Osteoblast (primary cell): ENCODE measurements at regions not wholly inside any gene's neighbourhood (a gene's known extent, or its start where the extent isn't known, plus 50 kb on each side); places are given as distances from the start of the nearest gene placed in this dataset.
"Not testable (repeated sequence)": the region's sequence is repeated elsewhere in the genome, so short reads cannot be mapped to it uniquely, and the experiment has no call there.

Experiments
- DNase-seq: peaks from one replicate; pipeline ENCODE4 v3.0.0; 2011; ENCODE audit warnings: low spot score, mixed read lengths; ENCODE audit not compliant: insufficient read length; ENCODE audit errors: missing footprints
- H2AFZ ChIP-seq: 2 replicates; pipeline ENCODE4 v1.6.0; 2011; ENCODE audit warnings: mild to moderate bottlenecking, low read length
- H3K27ac ChIP-seq: 2 replicates; pipeline ENCODE4 v1.5.1; 2011; ENCODE audit warnings: mild to moderate bottlenecking, low read depth, low read length, moderate library complexity
- H3K27me3 ChIP-seq: 2 replicates; pipeline ENCODE4 v1.6.0; 2012; ENCODE audit warnings: mild to moderate bottlenecking, control low read depth, inconsistent platforms, low read length, moderate library complexity; ENCODE audit not compliant: insufficient read depth
- H3K36me3 ChIP-seq: 2 replicates; pipeline ENCODE4 v1.5.1; 2011; ENCODE audit warnings: mild to moderate bottlenecking, low read length, control low read depth, moderate library complexity; ENCODE audit not compliant: insufficient read depth
- H3K4me1 ChIP-seq: 2 replicates; pipeline ENCODE4 v1.5.1; 2011; ENCODE audit warnings: mild to moderate bottlenecking, low read length, control low read depth, moderate library complexity; ENCODE audit not compliant: insufficient read depth
- H3K4me2 ChIP-seq: 2 replicates; pipeline ENCODE4 v1.6.0; 2011; ENCODE audit warnings: mild to moderate bottlenecking, low read length; ENCODE audit not compliant: insufficient read depth
- H3K4me3 ChIP-seq: fragments of 200-600 bp; sonication (generic); 3 replicates; pipeline ENCODE4 v1.5.1; 2012; ENCODE audit warnings: mild to moderate bottlenecking, low read length, inconsistent platforms; ENCODE audit not compliant: insufficient read depth
- H3K79me2 ChIP-seq: 2 replicates; pipeline ENCODE4 v1.6.0; 2012; ENCODE audit warnings: mild to moderate bottlenecking, low read length, control low read depth, inconsistent platforms; ENCODE audit not compliant: insufficient read depth
- H3K9me3 ChIP-seq: 2 replicates; pipeline ENCODE4 v1.5.1; 2011; ENCODE audit warnings: low read depth, low read length, control low read depth
- H4K20me1 ChIP-seq: 2 replicates; pipeline ENCODE4 v1.6.0; 2012; ENCODE audit warnings: mild to moderate bottlenecking, low read length, control low read depth; ENCODE audit not compliant: insufficient read depth
- TF ChIP-seq, protein P1 (sequence below): IDR thresholded peaks from 2 replicates; pipeline ENCODE4 v1.5.1; 2011; ENCODE audit warnings: mild to moderate bottlenecking, low read depth, low read length, moderate library complexity; ENCODE audit errors: extremely low read depth

DNA sequence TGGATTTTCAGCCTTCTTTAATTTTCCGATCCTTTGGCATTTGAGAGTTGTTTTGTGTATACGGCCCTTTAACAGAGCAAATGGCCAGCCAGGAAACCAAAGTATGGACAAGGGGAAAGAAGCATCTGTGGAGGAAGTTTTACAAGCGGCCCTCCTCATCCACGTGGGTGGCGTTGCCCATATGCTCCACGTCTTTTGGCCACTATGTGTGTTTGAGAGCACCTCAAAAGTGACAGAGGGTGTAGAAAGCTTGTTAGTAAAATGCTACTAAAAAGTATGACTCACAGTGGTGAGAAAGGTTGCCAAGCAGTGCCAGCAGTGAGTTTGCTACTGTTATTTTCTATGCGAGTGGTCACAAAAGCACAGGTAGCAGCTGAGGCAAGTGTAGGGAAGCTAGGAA, 451.8 kb upstream of the NPAP1 start:
- DNase-seq: no peak
- H3K4me1 ChIP-seq: no peaks in the 10 kb centered on the region
- H3K27me3 ChIP-seq: no peaks in the 10 kb centered on the region
- no peaks in the 10 kb centered on the region for H3K36me3 ChIP-seq
- TF ChIP-seq, protein P1, sequence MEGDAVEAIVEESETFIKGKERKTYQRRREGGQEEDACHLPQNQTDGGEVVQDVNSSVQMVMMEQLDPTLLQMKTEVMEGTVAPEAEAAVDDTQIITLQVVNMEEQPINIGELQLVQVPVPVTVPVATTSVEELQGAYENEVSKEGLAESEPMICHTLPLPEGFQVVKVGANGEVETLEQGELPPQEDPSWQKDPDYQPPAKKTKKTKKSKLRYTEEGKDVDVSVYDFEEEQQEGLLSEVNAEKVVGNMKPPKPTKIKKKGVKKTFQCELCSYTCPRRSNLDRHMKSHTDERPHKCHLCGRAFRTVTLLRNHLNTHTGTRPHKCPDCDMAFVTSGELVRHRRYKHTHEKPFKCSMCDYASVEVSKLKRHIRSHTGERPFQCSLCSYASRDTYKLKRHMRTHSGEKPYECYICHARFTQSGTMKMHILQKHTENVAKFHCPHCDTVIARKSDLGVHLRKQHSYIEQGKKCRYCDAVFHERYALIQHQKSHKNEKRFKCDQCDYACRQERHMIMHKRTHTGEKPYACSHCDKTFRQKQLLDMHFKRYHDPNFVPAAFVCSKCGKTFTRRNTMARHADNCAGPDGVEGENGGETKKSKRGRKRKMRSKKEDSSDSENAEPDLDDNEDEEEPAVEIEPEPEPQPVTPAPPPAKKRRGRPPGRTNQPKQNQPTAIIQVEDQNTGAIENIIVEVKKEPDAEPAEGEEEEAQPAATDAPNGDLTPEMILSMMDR: no peak
- no peaks in the 10 kb centered on the region for H3K9me3 ChIP-seq
- H4K20me1 ChIP-seq: no peaks in the 10 kb centered on the region
- H3K4me2 ChIP-seq: no peak overlapping the region
- no peak overlapping the region for H3K27ac ChIP-seq
- no peak overlapping the region for H2AFZ ChIP-seq
- H3K79me2 ChIP-seq: no peaks in the 10 kb centered on the region
- H3K4me3 ChIP-seq: no peak overlapping the region

DNA sequence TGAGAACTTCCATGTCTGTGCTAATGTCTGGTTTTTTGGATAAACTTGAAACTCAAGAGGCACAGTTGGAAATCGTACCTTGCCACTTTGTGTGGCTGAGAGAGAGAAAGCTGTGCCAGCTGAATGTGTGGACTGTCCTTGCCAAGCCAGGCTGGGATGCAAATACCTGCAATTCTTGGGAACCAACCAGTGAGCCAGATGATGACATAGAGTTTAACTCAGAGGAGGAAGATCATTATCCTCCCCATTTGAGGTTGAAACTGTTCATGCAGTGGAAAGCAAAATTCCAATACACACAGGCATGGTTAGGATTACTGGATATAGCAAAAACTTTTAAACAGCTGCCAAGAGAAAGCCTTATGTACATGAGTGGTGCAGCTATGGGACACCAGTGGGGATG, 451.4 kb upstream of the NPAP1 start:
- H3K4me3 ChIP-seq: no peak overlapping the region
- DNase-seq: no peak
- no peak overlapping the region for H3K27ac ChIP-seq
- TF ChIP-seq, protein P1: no peak
- H3K36me3 ChIP-seq: no peaks in the 10 kb centered on the region
- no peaks in the 10 kb centered on the region for H4K20me1 ChIP-seq
- H3K27me3 ChIP-seq: no peaks in the 10 kb centered on the region
- no peak overlapping the region for H2AFZ ChIP-seq
- H3K79me2 ChIP-seq: no peaks in the 10 kb centered on the region
- H3K4me1 ChIP-seq: no peaks in the 10 kb centered on the region
- no peaks in the 10 kb centered on the region for H3K9me3 ChIP-seq
- no peak overlapping the region for H3K4me2 ChIP-seq

GRCh38 chr15:24228922-24229321, 446.7 kb upstream of the NPAP1 start:
- H3K36me3 ChIP-seq, H2AFZ ChIP-seq, H3K4me1 ChIP-seq, H3K27ac ChIP-seq, H3K9me3 ChIP-seq, H3K27me3 ChIP-seq, H3K4me2 ChIP-seq, H3K4me3 ChIP-seq, H3K79me2 ChIP-seq, H4K20me1 ChIP-seq: not testable (repeated sequence)
- DNase-seq: peak; percentile 1

- H3K4me2 ChIP-seq, H3K27ac ChIP-seq, H2AFZ ChIP-seq, H3K4me3 ChIP-seq, H3K9me3 ChIP-seq, H3K79me2 ChIP-seq, H3K27me3 ChIP-seq, H3K36me3 ChIP-seq, H4K20me1 ChIP-seq, H3K4me1 ChIP-seq, DNase-seq: not testable (repeated sequence)
These were observed 442.4 kb upstream of the NPAP1 start for GRCh38 chr15:24233134-24233533.

- H3K79me2 ChIP-seq, H3K4me3 ChIP-seq, H3K4me2 ChIP-seq, H3K9me3 ChIP-seq, DNase-seq, H3K27ac ChIP-seq, H4K20me1 ChIP-seq, H3K27me3 ChIP-seq, H3K4me1 ChIP-seq, H2AFZ ChIP-seq, H3K36me3 ChIP-seq: not testable (repeated sequence)
These were observed 435.0 kb upstream of the NPAP1 start for GRCh38 chr15:24240580-24240979.

- H3K9me3 ChIP-seq, H3K4me1 ChIP-seq, H2AFZ ChIP-seq, H3K36me3 ChIP-seq, H3K79me2 ChIP-seq, H3K27ac ChIP-seq, H4K20me1 ChIP-seq, H3K27me3 ChIP-seq, DNase-seq, H3K4me2 ChIP-seq, H3K4me3 ChIP-seq: not testable (repeated sequence)
These were observed 416.5 kb upstream of the NPAP1 start for GRCh38 chr15:24259106-24259505.

DNA sequence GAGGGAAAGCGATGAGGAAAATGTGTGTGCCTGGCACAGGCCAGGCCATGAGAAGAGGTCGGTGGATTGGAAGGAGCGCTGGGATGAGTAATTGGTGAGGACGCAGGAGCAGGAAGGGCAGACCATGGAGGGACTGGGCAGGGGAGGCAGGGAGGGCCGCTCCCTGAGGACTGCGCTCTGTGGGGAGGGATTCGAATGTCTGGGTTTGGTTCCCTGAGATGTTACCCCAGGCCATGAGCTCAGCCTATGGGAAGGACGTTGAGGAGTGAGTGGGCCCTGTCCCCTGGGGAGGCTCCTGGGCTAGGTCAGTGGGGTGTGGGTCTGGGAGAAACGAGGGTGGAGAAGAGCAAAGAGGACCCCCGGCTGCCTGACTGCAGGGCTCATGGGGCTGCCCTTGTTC, 415.2 kb upstream of the NPAP1 start:
- H3K27ac ChIP-seq, H3K79me2 ChIP-seq, DNase-seq, H3K4me1 ChIP-seq, H2AFZ ChIP-seq, H3K4me3 ChIP-seq, H3K9me3 ChIP-seq, H4K20me1 ChIP-seq, H3K27me3 ChIP-seq, H3K4me2 ChIP-seq, H3K36me3 ChIP-seq: not testable (repeated sequence)

DNA sequence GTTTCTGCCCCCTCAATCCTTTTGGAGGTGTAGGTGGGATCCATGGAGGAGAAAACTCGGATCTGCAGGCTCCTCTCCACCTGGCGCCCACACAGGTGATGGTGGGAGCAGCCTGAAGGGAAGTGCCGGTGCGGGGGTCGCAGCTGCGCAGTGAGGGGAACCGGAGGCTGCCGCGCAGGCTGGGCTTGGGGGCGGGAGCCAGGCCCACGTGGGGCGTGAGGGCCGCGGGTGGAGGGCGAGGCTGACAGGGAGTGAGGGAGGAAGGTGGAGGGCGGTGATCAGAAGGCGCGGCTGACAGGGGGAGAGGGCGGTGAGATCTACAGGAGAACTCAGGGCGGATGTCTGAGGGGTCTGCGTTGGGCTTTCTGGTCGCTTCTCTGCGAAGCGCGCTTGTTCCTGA, 414.7 kb upstream of the NPAP1 start:
- not testable (repeated sequence) for H3K4me1 ChIP-seq, H3K4me2 ChIP-seq, H3K36me3 ChIP-seq

More for the DNA sequence above, 414.7 kb upstream of the NPAP1 start:
- H3K4me3 ChIP-seq, H3K27me3 ChIP-seq, DNase-seq, H2AFZ ChIP-seq, H3K9me3 ChIP-seq, H3K27ac ChIP-seq, H4K20me1 ChIP-seq, H3K79me2 ChIP-seq: not testable (repeated sequence)
